H1 (cell line): ENCODE measurements at regions not wholly inside any gene's neighbourhood (a gene's known extent, or its start where the extent isn't known, plus 50 kb on each side); places are given as distances from the start of the nearest gene placed in this dataset.

Experiments
- CTCF ChIA-PET: fragments of 300-600 bp; sonication (Branson Sonifier 250); formaldehyde crosslinking; loops from one replicate; lab custom pipeline; 2021; ENCODE audit not compliant: partially characterized antibody; lab: Charles Lee
- POLR2A ChIA-PET: fragments of 300-600 bp; sonication (Branson Sonifier 250); formaldehyde crosslinking; loops from one replicate; lab custom pipeline; 2021; ENCODE audit warnings: inconsistent platforms; ENCODE audit not compliant: partially characterized antibody; lab: Charles Lee
- DNase-seq, 2 experiments: peaks; one replicate each; pipeline versions ENCODE4 v3.0.0 to v3.0.0-alpha.2; 2010 to 2022; ENCODE audit warnings: low spot score in 2 of 2, low read depth in 1 of 2, mixed read lengths in 1 of 2
- FAIRE-seq: peaks from 2 replicates; lab custom pipeline; 2011; peaks lifted over from hg19 to GRCh38; lab: Jason Lieb, UNC
- H2AFZ ChIP-seq: 2 replicates; pipeline ENCODE4 v1.8.1; 2012; ENCODE audit warnings: low read length, inconsistent platforms
- H2AK5ac ChIP-seq: 2 replicates; pipeline ENCODE4 v1.6.1; 2013; ENCODE audit warnings: low read depth, low read length
- H2BK120ac ChIP-seq: replicated peaks from 2 replicates; pipeline ENCODE3; 2013; ENCODE audit warnings: low read depth, low read length, inconsistent platforms
- H2BK12ac ChIP-seq: 2 replicates; pipeline ENCODE4 v1.6.1; 2013; ENCODE audit warnings: low read depth, low read length
- H2BK15ac ChIP-seq: 2 replicates; pipeline ENCODE4 v1.6.1; 2013; ENCODE audit warnings: low read length
- H2BK20ac ChIP-seq: 2 replicates; pipeline ENCODE4 v1.6.1; 2013; ENCODE audit warnings: low read length
- H2BK5ac ChIP-seq: 2 replicates; pipeline ENCODE4 v1.6.1; 2013; ENCODE audit warnings: low read depth, low read length
- H3K14ac ChIP-seq: 2 replicates; pipeline ENCODE4 v1.6.1; 2013; ENCODE audit warnings: inconsistent platforms; ENCODE audit not compliant: insufficient read length
- H3K18ac ChIP-seq: 2 replicates; pipeline ENCODE4 v1.6.1; 2013; ENCODE audit warnings: low read length; ENCODE audit errors: extremely low read depth
- H3K23ac ChIP-seq: 2 replicates; pipeline ENCODE4 v1.6.1; 2013; ENCODE audit warnings: inconsistent platforms; ENCODE audit not compliant: insufficient read length
- H3K23me2 ChIP-seq: 2 replicates; pipeline ENCODE4 v1.6.1; 2013; ENCODE audit warnings: low read depth, low read length
- H3K27ac ChIP-seq: 2 replicates; pipeline ENCODE4 v1.6.1; 2011; ENCODE audit warnings: low read depth, low read length, inconsistent platforms
- H3K27me3 ChIP-seq, 4 experiments: replicated peaks in 1 of 4; 1 replicate in 1 of 4; 2 replicates in 3 of 4; pipeline versions ENCODE4 v1.6.1 to v1.8.1; 2011 to 2013; ENCODE audit warnings: low read length in 3 of 4, mild to moderate bottlenecking in 3 of 4, inconsistent platforms in 2 of 4, mixed read lengths in 2 of 4, moderate library complexity in 1 of 4; ENCODE audit not compliant: control insufficient read depth in 3 of 4, insufficient read depth in 3 of 4; ENCODE audit errors: extremely low read depth in 1 of 4
- H3K36me3 ChIP-seq, 4 experiments: 2 replicates each; pipeline versions ENCODE4 v1.6.1 to v1.8.1; 2011 to 2013; ENCODE audit warnings: mild to moderate bottlenecking in 4 of 4, low read length in 3 of 4, moderate library complexity in 2 of 4, control low read depth in 1 of 4, inconsistent platforms in 1 of 4; ENCODE audit not compliant: insufficient read depth in 4 of 4, control insufficient read depth in 2 of 4
- H3K4ac ChIP-seq: replicated peaks from 2 replicates; pipeline ENCODE3; 2013; ENCODE audit warnings: low read length, low read depth, mixed read lengths, inconsistent platforms; ENCODE audit not compliant: insufficient read length
- H3K4me1 ChIP-seq, 4 experiments: replicated peaks in 1 of 4; 1 replicate in 1 of 4; 2 replicates in 3 of 4; pipeline versions ENCODE4 v1.6.1 to v1.8.1; 2011 to 2013; ENCODE audit warnings: low read length in 3 of 4, inconsistent platforms in 2 of 4, mixed read lengths in 1 of 4; ENCODE audit not compliant: insufficient read depth in 4 of 4, control insufficient read depth in 3 of 4
- H3K4me2 ChIP-seq, 2 experiments: 2 replicates each; pipeline versions ENCODE4 v1.6.1 to v1.8.1; 2011 to 2013; ENCODE audit warnings: low read depth in 2 of 2, low read length in 2 of 2, control low read depth in 1 of 2, inconsistent platforms in 1 of 2, mild to moderate bottlenecking in 1 of 2; ENCODE audit not compliant: insufficient read depth in 1 of 2
- H3K4me3 ChIP-seq, 4 experiments: fragments of 200-600, 300-600 bp in 1 of 4; sonication (generic), shearing (Covaris generic), sonication (Bioruptor Twin) in 1 of 4; 2 replicates each; pipeline versions ENCODE4 v1.5.1 to v1.8.1; 2011 to 2016; ENCODE audit warnings: low read length in 4 of 4, low read depth in 3 of 4, control low read depth in 2 of 4, inconsistent platforms in 2 of 4, mild to moderate bottlenecking in 2 of 4, mixed read lengths in 1 of 4, moderate library complexity in 1 of 4; ENCODE audit not compliant: insufficient read depth in 2 of 4; ENCODE audit errors: extremely low read depth in 1 of 4
- H3K56ac ChIP-seq: replicated peaks from 2 replicates; pipeline ENCODE3; 2013; ENCODE audit warnings: low read depth, mild to moderate bottlenecking, mixed read lengths, low read length, inconsistent platforms; ENCODE audit not compliant: insufficient read length
- H3K79me1 ChIP-seq: 2 replicates; pipeline ENCODE4 v1.6.1; 2013; ENCODE audit warnings: low read depth, low read length, control low read depth
- H3K79me2 ChIP-seq, 2 experiments: 2 replicates each; pipeline versions ENCODE4 v1.6.1 to v1.8.1; 2012 to 2013; ENCODE audit warnings: low read length in 2 of 2, mild to moderate bottlenecking in 2 of 2, inconsistent platforms in 1 of 2; ENCODE audit not compliant: insufficient read depth in 2 of 2, control insufficient read depth in 1 of 2
- H3K9ac ChIP-seq, 4 experiments: replicated peaks in 1 of 4; 1 replicate in 1 of 4; 2 replicates in 3 of 4; pipeline versions ENCODE4 v1.6.1 to v1.8.1; 2011 to 2013; ENCODE audit warnings: low read depth in 3 of 4, low read length in 3 of 4, control low read depth in 2 of 4, mild to moderate bottlenecking in 2 of 4, moderate library complexity in 2 of 4, inconsistent platforms in 1 of 4; ENCODE audit errors: extremely low read depth in 1 of 4
- H3K9me3 ChIP-seq, 2 experiments: 2 replicates each; pipeline versions ENCODE4 v1.6.1 to v1.8.1; 2012 to 2013; ENCODE audit warnings: mild to moderate bottlenecking in 2 of 2, moderate library complexity in 2 of 2, control low read depth in 1 of 2, inconsistent platforms in 1 of 2, low read depth in 1 of 2, low read length in 1 of 2, mixed read lengths in 1 of 2; ENCODE audit not compliant: insufficient read depth in 2 of 2
- H4K20me1 ChIP-seq, 2 experiments: replicated peaks in 1 of 2; 2 replicates each; pipeline versions ENCODE3 to v1.8.1; 2011 to 2013; ENCODE audit warnings: inconsistent platforms in 2 of 2, low read length in 2 of 2, mild to moderate bottlenecking in 1 of 2; ENCODE audit not compliant: insufficient read depth in 2 of 2, control insufficient read depth in 1 of 2
- H4K5ac ChIP-seq: 2 replicates; pipeline ENCODE4 v1.6.1; 2013; ENCODE audit warnings: low read length, low read depth, mixed read lengths, inconsistent platforms; ENCODE audit not compliant: insufficient read length
- H4K8ac ChIP-seq: 2 replicates; pipeline ENCODE4 v1.8.0; 2013; ENCODE audit warnings: mild to moderate bottlenecking, moderate library complexity, low read length, inconsistent platforms; ENCODE audit not compliant: insufficient read depth; ENCODE audit errors: extremely low read depth
- H4K91ac ChIP-seq: replicated peaks from 2 replicates; pipeline ENCODE3; 2013; ENCODE audit warnings: low read length, mixed read lengths, inconsistent platforms; ENCODE audit not compliant: insufficient read length
- MAFK ChIP-seq: IDR thresholded peaks from 2 replicates; pipeline ENCODE4 v1.6.1; 2012; ENCODE audit warnings: low read depth, mild to moderate bottlenecking, improper control_type of control experiment, low read length
- USF2 ChIP-seq: IDR thresholded peaks from 2 replicates; pipeline ENCODE4 v1.6.1; 2011; ENCODE audit warnings: low read length, improper control_type of control experiment
- YY1 ChIP-seq: IDR thresholded peaks from 2 replicates; pipeline ENCODE4 v1.6.1; 2011; ENCODE audit warnings: low read depth, mild to moderate bottlenecking, low read length
- TF ChIP-seq, protein P1 (sequence below): IDR thresholded peaks from 2 replicates; pipeline ENCODE4 v1.6.1; 2012; ENCODE audit warnings: inconsistent platforms

GRCh38 chr11:110989428-110990133, 255.9 kb upstream of the POU2AF2 start:
- H3K27me3 ChIP-seq, result no peaks in the 10 kb centered on the region
- no peaks in the 10 kb centered on the region for H3K23me2 ChIP-seq
- no peak overlapping the region for H4K91ac ChIP-seq
- TF ChIP-seq MAFK (no peak), USF2 (no peak), YY1 (no peak)
- TF ChIP-seq, protein P1, sequence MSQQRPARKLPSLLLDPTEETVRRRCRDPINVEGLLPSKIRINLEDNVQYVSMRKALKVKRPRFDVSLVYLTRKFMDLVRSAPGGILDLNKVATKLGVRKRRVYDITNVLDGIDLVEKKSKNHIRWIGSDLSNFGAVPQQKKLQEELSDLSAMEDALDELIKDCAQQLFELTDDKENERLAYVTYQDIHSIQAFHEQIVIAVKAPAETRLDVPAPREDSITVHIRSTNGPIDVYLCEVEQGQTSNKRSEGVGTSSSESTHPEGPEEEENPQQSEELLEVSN, result no peak
- TF ChIP-seq, all 59 proteins: peak for 0
- H4K5ac ChIP-seq, result no peak overlapping the region
- POLR2A ChIA-PET, result no interaction called here
- H4K8ac ChIP-seq, result no peak overlapping the region
- H3K36me3 ChIP-seq, result no peaks in the 10 kb centered on the region
- H3K9me3 ChIP-seq, result no peaks in the 10 kb centered on the region
- no peak overlapping the region for H3K4me2 ChIP-seq
- H2BK5ac ChIP-seq, result no peak overlapping the region
- DNase-seq (no peak), FAIRE-seq (no peak)
- H3K27ac ChIP-seq, result no peak overlapping the region
- no peaks in the 10 kb centered on the region for H3K79me1 ChIP-seq
- no peak overlapping the region for H3K9ac ChIP-seq
- H3K4me3 ChIP-seq, result no peak overlapping the region
- H2BK15ac ChIP-seq, result no peak overlapping the region
- no peak overlapping the region for H2BK20ac ChIP-seq
- no peaks in the 10 kb centered on the region for H4K20me1 ChIP-seq
- no peak overlapping the region for H3K4ac ChIP-seq
- H2AK5ac ChIP-seq, result no peak overlapping the region
- no peak overlapping the region for H2BK120ac ChIP-seq
- no peak overlapping the region for H3K23ac ChIP-seq
- no peak overlapping the region for H3K18ac ChIP-seq
- no peak overlapping the region for H3K14ac ChIP-seq
- H3K79me2 ChIP-seq, result no peaks in the 10 kb centered on the region
- CTCF ChIA-PET, result no interaction called here
- H3K56ac ChIP-seq, result no peak overlapping the region
- no peak overlapping the region for H2AFZ ChIP-seq
- no peak overlapping the region for H2BK12ac ChIP-seq
- H3K4me1 ChIP-seq, result no peaks in the 10 kb centered on the region
